ENCODE measurements at regions not wholly inside any gene's neighbourhood (a gene's known extent, or its start where the extent isn't known, plus 50 kb on each side); places are given as distances from the start of the nearest gene placed in this dataset.

DNA sequence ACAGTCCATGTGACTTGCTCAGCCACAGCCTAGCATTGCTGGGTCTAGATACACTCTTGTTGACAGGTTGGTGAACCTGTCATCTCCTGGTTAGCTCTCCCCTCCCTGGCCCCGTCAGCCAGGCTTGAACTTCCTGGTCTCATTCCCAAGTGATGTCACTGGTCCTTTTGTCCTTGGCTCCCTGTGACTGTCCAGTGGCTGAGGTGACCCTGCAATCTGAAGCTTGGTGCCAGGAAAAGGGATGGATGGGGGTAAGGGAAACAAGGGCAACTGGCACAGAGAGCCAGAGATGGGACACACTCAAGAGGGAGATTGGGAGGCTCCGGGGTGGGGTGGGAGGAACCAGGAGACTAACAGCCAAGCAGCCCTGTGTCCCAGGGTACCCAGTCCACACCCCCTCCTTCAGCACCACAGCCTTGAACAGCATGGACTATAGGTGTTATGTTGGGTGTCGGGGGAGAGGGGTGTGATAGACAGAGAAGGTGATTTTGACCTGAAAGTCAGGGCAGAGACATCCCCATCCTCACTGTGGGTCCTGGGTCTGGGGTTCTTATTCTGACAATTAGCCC, 63.8 kb upstream of the THY1 start:
- Histone ChIP-seq H3K36me3 (ENCODE audit: low read depth) (no peaks in the 10 kb centered on the region), H3K4me3 (ENCODE audit: severe bottlenecking) (no peak overlapping the region), H3K27ac (ENCODE audit: poor library complexity, severe bottlenecking) (no peak overlapping the region), H3K9me3 (ENCODE audit: severe bottlenecking) (no peaks in the 10 kb centered on the region), H3K4me1 (ENCODE audit: insufficient read depth, poor library complexity, severe bottlenecking) (no peaks in the 10 kb centered on the region), H3K27me3 (ENCODE audit: insufficient read depth, poor library complexity, severe bottlenecking) (no peaks in the 10 kb centered on the region)
- no peak for ATAC-seq (ENCODE audit: low read depth)
- TF ChIP-seq, protein P1, sequence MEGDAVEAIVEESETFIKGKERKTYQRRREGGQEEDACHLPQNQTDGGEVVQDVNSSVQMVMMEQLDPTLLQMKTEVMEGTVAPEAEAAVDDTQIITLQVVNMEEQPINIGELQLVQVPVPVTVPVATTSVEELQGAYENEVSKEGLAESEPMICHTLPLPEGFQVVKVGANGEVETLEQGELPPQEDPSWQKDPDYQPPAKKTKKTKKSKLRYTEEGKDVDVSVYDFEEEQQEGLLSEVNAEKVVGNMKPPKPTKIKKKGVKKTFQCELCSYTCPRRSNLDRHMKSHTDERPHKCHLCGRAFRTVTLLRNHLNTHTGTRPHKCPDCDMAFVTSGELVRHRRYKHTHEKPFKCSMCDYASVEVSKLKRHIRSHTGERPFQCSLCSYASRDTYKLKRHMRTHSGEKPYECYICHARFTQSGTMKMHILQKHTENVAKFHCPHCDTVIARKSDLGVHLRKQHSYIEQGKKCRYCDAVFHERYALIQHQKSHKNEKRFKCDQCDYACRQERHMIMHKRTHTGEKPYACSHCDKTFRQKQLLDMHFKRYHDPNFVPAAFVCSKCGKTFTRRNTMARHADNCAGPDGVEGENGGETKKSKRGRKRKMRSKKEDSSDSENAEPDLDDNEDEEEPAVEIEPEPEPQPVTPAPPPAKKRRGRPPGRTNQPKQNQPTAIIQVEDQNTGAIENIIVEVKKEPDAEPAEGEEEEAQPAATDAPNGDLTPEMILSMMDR (IDR thresholded peaks at IDR 0.05; ENCODE audit: poor library complexity, severe bottlenecking) = no peak
- peak; percentile 29 for DNase-seq (ENCODE audit: low spot score)

- TF ChIP-seq, protein P1 (IDR thresholded peaks at IDR 0.05; ENCODE audit: poor library complexity, severe bottlenecking) = no peak
- Histone ChIP-seq H3K4me1 (ENCODE audit: insufficient read depth, poor library complexity, severe bottlenecking) (no peaks in the 10 kb centered on the region), H3K27me3 (ENCODE audit: insufficient read depth, poor library complexity, severe bottlenecking) (no peaks in the 10 kb centered on the region), H3K36me3 (ENCODE audit: low read depth) (no peaks in the 10 kb centered on the region), H3K27ac (ENCODE audit: poor library complexity, severe bottlenecking) (no peak overlapping the region), H3K9me3 (ENCODE audit: severe bottlenecking) (no peaks in the 10 kb centered on the region), H3K4me3 (ENCODE audit: severe bottlenecking) (no peak overlapping the region)
- DNase-seq (ENCODE audit: low spot score) (peak; percentile 9), ATAC-seq (ENCODE audit: low read depth) (no peak)
Measured at GRCh38 chr11:119486016-119486415, 63.0 kb upstream of the THY1 start.

DNA sequence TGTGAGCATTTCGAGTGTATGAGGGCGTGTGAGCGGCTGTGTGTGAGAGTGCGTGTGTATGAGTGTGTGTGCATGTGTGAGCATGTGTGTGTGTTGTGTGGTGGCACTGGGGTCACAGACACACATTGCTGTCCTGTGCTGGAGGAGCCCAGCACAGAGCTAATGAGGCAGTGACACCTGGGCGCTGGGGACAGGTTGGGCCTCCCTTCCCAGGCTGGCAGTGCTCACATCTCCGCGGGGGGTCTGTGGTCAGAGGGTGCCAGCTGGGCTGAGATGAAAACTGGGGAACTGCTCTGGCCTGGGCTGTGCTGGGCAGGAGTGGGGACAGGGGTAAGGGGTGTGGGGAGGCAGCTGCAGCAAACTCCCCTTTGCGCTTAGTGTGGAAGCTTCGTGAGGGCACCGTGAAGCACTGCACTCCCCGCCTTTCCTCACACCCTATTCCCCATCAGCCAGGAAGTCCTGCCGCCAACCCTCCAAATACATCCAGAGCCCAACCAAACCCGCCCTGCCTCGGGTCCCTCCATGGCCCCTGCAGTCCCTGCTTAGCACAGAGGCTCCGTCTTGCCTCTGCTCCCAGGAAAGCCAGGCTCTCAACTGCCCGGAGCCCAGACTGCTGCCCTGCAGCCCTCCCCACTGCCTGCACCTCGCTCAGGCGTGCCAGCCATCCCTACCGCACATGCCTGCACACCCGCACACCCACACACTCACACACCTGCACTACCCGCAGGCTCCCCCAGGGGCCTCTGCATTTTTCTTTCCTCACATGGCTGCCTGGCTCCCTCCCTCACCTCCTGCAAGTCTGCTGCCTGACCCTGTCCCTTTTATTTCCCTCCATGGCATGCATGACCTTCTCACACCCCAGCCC, 62.0 kb upstream of the THY1 start:
- DNase-seq (ENCODE audit: low spot score) (peak; percentile 40), ATAC-seq (ENCODE audit: low read depth) (no peak)
- no peaks in the 10 kb centered on the region for H3K9me3 ChIP-seq (ENCODE audit: severe bottlenecking)
- H3K27ac ChIP-seq (ENCODE audit: poor library complexity, severe bottlenecking) = no peak overlapping the region
- no peaks in the 10 kb centered on the region for H3K4me1 ChIP-seq (ENCODE audit: insufficient read depth, poor library complexity, severe bottlenecking)
- no peak overlapping the region for H3K4me3 ChIP-seq (ENCODE audit: severe bottlenecking)
- TF ChIP-seq, protein P1 (IDR thresholded peaks at IDR 0.05; ENCODE audit: poor library complexity, severe bottlenecking) = no peak
- no peaks in the 10 kb centered on the region for H3K36me3 ChIP-seq (ENCODE audit: low read depth)
- H3K27me3 ChIP-seq (ENCODE audit: insufficient read depth, poor library complexity, severe bottlenecking) = no peaks in the 10 kb centered on the region

- no peaks in the 10 kb centered on the region for H3K27me3 ChIP-seq (ENCODE audit: insufficient read depth, poor library complexity, severe bottlenecking)
- DNase-seq (ENCODE audit: low spot score) (peak; percentile 27), ATAC-seq (ENCODE audit: low read depth) (no peak)
- no peak overlapping the region for H3K27ac ChIP-seq (ENCODE audit: poor library complexity, severe bottlenecking)
- no peaks in the 10 kb centered on the region for H3K36me3 ChIP-seq (ENCODE audit: low read depth)
- no peaks in the 10 kb centered on the region for H3K9me3 ChIP-seq (ENCODE audit: severe bottlenecking)
- no peak overlapping the region for H3K4me3 ChIP-seq (ENCODE audit: severe bottlenecking)
- H3K4me1 ChIP-seq (ENCODE audit: insufficient read depth, poor library complexity, severe bottlenecking) = no peaks in the 10 kb centered on the region
- TF ChIP-seq, protein P1 (IDR thresholded peaks at IDR 0.05; ENCODE audit: poor library complexity, severe bottlenecking) = no peak
Measured at GRCh38 chr11:119483881-119484371, 61.0 kb upstream of the THY1 start.
